ENCODE measurements at regions not wholly inside any gene's neighbourhood (a gene's known extent, or its start where the extent isn't known, plus 50 kb on each side); places are given as distances from the start of the nearest gene placed in this dataset.

GRCh38 chr2:147696426-147696825 is 148.4 kb upstream of the ACVR2A start:
- H3K4me3 ChIP-seq (replicated peaks; ENCODE audit: low read depth, low read length), result no peak overlapping the region
- DNase-seq (ENCODE audit: extremely low read depth, low read depth), result no peak
- TF ChIP-seq CTCF (IDR thresholded peaks at IDR 0.05; ENCODE audit: low read depth, low read length, missing control alignments), result no peak

GRCh38 chr2:147689220-147689909 is 155.5 kb upstream of the ACVR2A start:
- DNase-seq (ENCODE audit: extremely low read depth, low read depth), result no peak

GRCh38 chr2:147688242-147688641 is 156.6 kb upstream of the ACVR2A start:
- no peak for TF ChIP-seq CTCF (IDR thresholded peaks at IDR 0.05; ENCODE audit: low read depth, low read length, missing control alignments)
- no peak overlapping the region for H3K4me3 ChIP-seq (replicated peaks; ENCODE audit: low read depth, low read length)
- DNase-seq (ENCODE audit: extremely low read depth, low read depth), result no peak

More at GRCh38 chr2:147689220-147689909, 155.5 kb upstream of the ACVR2A start:
- H3K4me3 ChIP-seq (replicated peaks; ENCODE audit: low read depth, low read length), result no peak overlapping the region
- no peak for TF ChIP-seq CTCF (IDR thresholded peaks at IDR 0.05; ENCODE audit: low read depth, low read length, missing control alignments)

- no peak overlapping the region for H3K4me3 ChIP-seq (replicated peaks; ENCODE audit: low read depth, low read length)
- TF ChIP-seq CTCF (IDR thresholded peaks at IDR 0.05; ENCODE audit: low read depth, low read length, missing control alignments), result no peak
- no peak for DNase-seq (ENCODE audit: extremely low read depth, low read depth)
Observed at GRCh38 chr2:147686365-147686764, 158.5 kb upstream of the ACVR2A start.

GRCh38 chr2:147684903-147685302 is 159.9 kb upstream of the ACVR2A start:
- DNase-seq (ENCODE audit: extremely low read depth, low read depth), result no peak
- no peak for TF ChIP-seq CTCF (IDR thresholded peaks at IDR 0.05; ENCODE audit: low read depth, low read length, missing control alignments)
- H3K4me3 ChIP-seq (replicated peaks; ENCODE audit: low read depth, low read length), result no peak overlapping the region

GRCh38 chr2:147683380-147683779 is 161.4 kb upstream of the ACVR2A start:
- no peak for TF ChIP-seq CTCF (IDR thresholded peaks at IDR 0.05; ENCODE audit: low read depth, low read length, missing control alignments)
- no peak for DNase-seq (ENCODE audit: extremely low read depth, low read depth)
- no peak overlapping the region for H3K4me3 ChIP-seq (replicated peaks; ENCODE audit: low read depth, low read length)

GRCh38 chr2:147681093-147681492 is 163.7 kb upstream of the ACVR2A start:
- no peak for TF ChIP-seq CTCF (IDR thresholded peaks at IDR 0.05; ENCODE audit: low read depth, low read length, missing control alignments)
- no peak overlapping the region for H3K4me3 ChIP-seq (replicated peaks; ENCODE audit: low read depth, low read length)
- DNase-seq (ENCODE audit: extremely low read depth, low read depth), result no peak

Data from HFF-Myc (cell line).